GM12878 (cell line): ENCODE measurements at regions not wholly inside any gene's neighbourhood (a gene's known extent, or its start where the extent isn't known, plus 50 kb on each side); places are given as distances from the start of the nearest gene placed in this dataset.
"Not testable (repeated sequence)": the region's sequence is repeated elsewhere in the genome, so short reads cannot be mapped to it uniquely, and the experiment has no call there.

Experiments used
- GATAD2B ChIP-seq: fragments of 450-650 bp; conservative IDR thresholded peaks from 2 replicates; pipeline ENCODE4 v1.6.1; 2017; ENCODE audit warnings: low read depth, mild to moderate bottlenecking, moderate library complexity
- POLR2A ChIP-seq: IDR thresholded peaks from 2 replicates; pipeline ENCODE4 v1.6.1; 2011; ENCODE audit warnings: low read depth, mild to moderate bottlenecking, low read length
- RCOR1 ChIP-seq: conservative IDR thresholded peaks from 2 replicates; pipeline ENCODE4 v1.6.1; 2012; ENCODE audit warnings: low read depth, low read length, improper control_type of control experiment
- TF ChIP-seq, protein P1 (sequence below), 3 experiments: IDR thresholded peaks in 2 of 3; conservative IDR thresholded peaks in 1 of 3; 2 replicates each; pipeline ENCODE4 v1.5.1; 2011; ENCODE audit warnings: low read depth in 3 of 3, low read length in 3 of 3, mild to moderate bottlenecking in 3 of 3, control low read depth in 2 of 3, moderate library complexity in 2 of 3, inconsistent platforms in 1 of 3, mixed read lengths in 1 of 3; ENCODE audit not compliant: control insufficient read depth in 2 of 3, insufficient read depth in 1 of 3; ENCODE audit errors: extremely low read depth in 1 of 3
- TF ChIP-seq, protein P2 (sequence below): IDR thresholded peaks from 2 replicates; pipeline ENCODE4 v1.6.1; 2012; ENCODE audit warnings: low read depth, low read length, improper control_type of control experiment

DNA sequence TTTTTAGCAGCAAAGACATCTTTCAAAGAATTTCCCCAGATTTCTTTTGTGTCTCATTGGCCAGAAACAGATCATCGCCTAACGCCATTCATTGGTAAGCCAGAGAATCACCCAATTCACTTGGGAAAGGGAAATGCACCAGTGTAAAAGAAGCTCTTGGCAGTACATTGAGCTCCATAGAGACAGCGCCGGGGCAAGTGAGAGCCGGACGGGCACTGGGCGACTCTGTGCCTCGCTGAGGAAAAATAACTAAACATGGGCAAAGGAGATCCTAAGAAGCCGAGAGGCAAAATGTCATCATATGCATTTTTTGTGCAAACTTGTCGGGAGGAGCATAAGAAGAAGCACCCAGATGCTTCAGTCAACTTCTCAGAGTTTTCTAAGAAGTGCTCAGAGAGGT is 630.6 kb upstream of the ZNF385D start:
- TF ChIP-seq, protein P1, sequence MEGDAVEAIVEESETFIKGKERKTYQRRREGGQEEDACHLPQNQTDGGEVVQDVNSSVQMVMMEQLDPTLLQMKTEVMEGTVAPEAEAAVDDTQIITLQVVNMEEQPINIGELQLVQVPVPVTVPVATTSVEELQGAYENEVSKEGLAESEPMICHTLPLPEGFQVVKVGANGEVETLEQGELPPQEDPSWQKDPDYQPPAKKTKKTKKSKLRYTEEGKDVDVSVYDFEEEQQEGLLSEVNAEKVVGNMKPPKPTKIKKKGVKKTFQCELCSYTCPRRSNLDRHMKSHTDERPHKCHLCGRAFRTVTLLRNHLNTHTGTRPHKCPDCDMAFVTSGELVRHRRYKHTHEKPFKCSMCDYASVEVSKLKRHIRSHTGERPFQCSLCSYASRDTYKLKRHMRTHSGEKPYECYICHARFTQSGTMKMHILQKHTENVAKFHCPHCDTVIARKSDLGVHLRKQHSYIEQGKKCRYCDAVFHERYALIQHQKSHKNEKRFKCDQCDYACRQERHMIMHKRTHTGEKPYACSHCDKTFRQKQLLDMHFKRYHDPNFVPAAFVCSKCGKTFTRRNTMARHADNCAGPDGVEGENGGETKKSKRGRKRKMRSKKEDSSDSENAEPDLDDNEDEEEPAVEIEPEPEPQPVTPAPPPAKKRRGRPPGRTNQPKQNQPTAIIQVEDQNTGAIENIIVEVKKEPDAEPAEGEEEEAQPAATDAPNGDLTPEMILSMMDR (IDR thresholded peaks at IDR 0.05 in 2 of 3, conservative IDR thresholded peaks at IDR 0.05 in 1 of 3; ENCODE audit: control insufficient read depth in 2 of 3, extremely low read depth in 1 of 3, insufficient read depth in 1 of 3, low read depth in 3 of 3, low read length in 3 of 3): not testable (repeated sequence)
- not testable (repeated sequence) for TF ChIP-seq RCOR1, POLR2A, GATAD2B
- TF ChIP-seq, protein P2, sequence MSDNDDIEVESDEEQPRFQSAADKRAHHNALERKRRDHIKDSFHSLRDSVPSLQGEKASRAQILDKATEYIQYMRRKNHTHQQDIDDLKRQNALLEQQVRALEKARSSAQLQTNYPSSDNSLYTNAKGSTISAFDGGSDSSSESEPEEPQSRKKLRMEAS: not testable (repeated sequence)
